Thyroid gland (tissue), 4 donors: ENCODE measurements at regions not wholly inside any gene's neighbourhood (a gene's known extent, or its start where the extent isn't known, plus 50 kb on each side); places are given as distances from the start of the nearest gene placed in this dataset.
"Not testable (repeated sequence)": the region's sequence is repeated elsewhere in the genome, so short reads cannot be mapped to it uniquely, and the experiment has no call there.

Source experiments
- DNase-seq, 2 donors: peaks; one replicate each; pipeline ENCODE4 v3.0.0-alpha.2; 2019
- H3K27ac ChIP-seq, 3 donors: fragments of 200-600 bp; sonication (generic); 1 replicate in 2 of 3; 2 replicates in 1 of 3; pipeline ENCODE4 v1.5.1; 2016 to 2019; ENCODE audit warnings: mild to moderate bottlenecking in 1 of 3, moderate library complexity in 1 of 3
- H3K27me3 ChIP-seq: fragments of 200-600 bp; sonication (generic); one replicate; pipeline ENCODE4 v1.5.1; 2019
- H3K36me3 ChIP-seq, 2 donors: fragments of 200-600 bp; sonication (generic); one replicate each; pipeline ENCODE4 v1.5.1; 2016 to 2019
- H3K4me1 ChIP-seq, 2 donors: fragments of 200-600 bp; sonication (generic); one replicate each; pipeline ENCODE4 v1.5.1; 2017 to 2019
- H3K4me3 ChIP-seq, 3 donors: fragments of 200-600 bp; sonication (generic); replicated peaks in 1 of 3; 1 replicate in 2 of 3; 2 replicates in 1 of 3; pipeline ENCODE4 v1.5.1; 2016; ENCODE audit warnings: mild to moderate bottlenecking in 1 of 3
- H3K9me3 ChIP-seq: fragments of 200-600 bp; sonication (generic); one replicate; pipeline ENCODE4 v1.5.1; 2017
- CTCF ChIP-seq, 6 experiments: fragments of 200-600 bp in 3 of 6; fragments of 450-650 bp in 3 of 6; sonication (generic) in 3 of 6; IDR thresholded peaks; one replicate each; pipeline ENCODE4 v1.5.1; 2016 to 2019; ENCODE audit warnings: antibody characterized with exemption in 6 of 6, mild to moderate bottlenecking in 2 of 6, inconsistent platforms in 1 of 6, moderate library complexity in 1 of 6
- POLR2A ChIP-seq, 2 donors: fragments of 450-650 bp; IDR thresholded peaks; one replicate each; pipeline ENCODE4 v1.6.1; 2017; ENCODE audit warnings: antibody characterized with exemption in 2 of 2, mild to moderate bottlenecking in 2 of 2, moderate library complexity in 1 of 2
- whole genome bisulfite sequencing, 2 donors: methylation state at CpG; one replicate each; pipeline ENCODE4 v1.1.5; 2017; 5-methylcytosine and 5-hydroxymethylcytosine counted together
- intact Hi-C: fragments of 100-400 bp; cut with DNase I; formaldehyde crosslinking; loops from one replicate; pipeline ENCODE4 v1.15.1; 2023

GRCh38 chr3:101972430-101973162 is 123.3 kb downstream of the NFKBIZ start:
- H3K27ac ChIP-seq = no peak overlapping the region
- no peaks in the 10 kb centered on the region for H3K27me3 ChIP-seq
- TF ChIP-seq CTCF (IDR thresholded peaks at IDR 0.05) = no peak
- TF ChIP-seq POLR2A (IDR thresholded peaks at IDR 0.05) = no peak
- DNase-seq = no peak
- WGBS, 2 donors = 83 to 84% methylated on average over 2 of the region's 2 CpGs
- H3K4me3 ChIP-seq = no peak overlapping the region
- H3K36me3 ChIP-seq = no peaks in the 10 kb centered on the region
- no peaks in the 10 kb centered on the region for H3K4me1 ChIP-seq
- H3K9me3 ChIP-seq = no peaks in the 10 kb centered on the region
- intact Hi-C loops = no loop called here

GRCh38 chr3:101973163-101973505 is 123.8 kb downstream of the NFKBIZ start:
- no peak for DNase-seq
- 90 to 95% methylated on average over 1 of the region's 1 CpG for WGBS, 2 donors

GRCh38 chr3:101975415-101975814 is 126.1 kb downstream of the NFKBIZ start:
- intact Hi-C loops, H3K4me3 ChIP-seq, H3K36me3 ChIP-seq, H3K9me3 ChIP-seq, H3K4me1 ChIP-seq, H3K27ac ChIP-seq, H3K27me3 ChIP-seq, DNase-seq: not testable (repeated sequence)
- WGBS, 2 donors = 96% methylated on average over 1 of the region's 1 CpG

More at GRCh38 chr3:101973163-101973505, 123.8 kb downstream of the NFKBIZ start:
- Histone ChIP-seq H3K27me3 (no peaks in the 10 kb centered on the region), H3K4me1 (no peaks in the 10 kb centered on the region), H3K9me3 (no peaks in the 10 kb centered on the region), H3K4me3 (no peak overlapping the region), H3K27ac (no peak overlapping the region), H3K36me3 (no peaks in the 10 kb centered on the region)
- intact Hi-C loops = no loop called here
- TF ChIP-seq CTCF (IDR thresholded peaks at IDR 0.05) = no peak
- no peak for TF ChIP-seq POLR2A (IDR thresholded peaks at IDR 0.05)

DNA sequence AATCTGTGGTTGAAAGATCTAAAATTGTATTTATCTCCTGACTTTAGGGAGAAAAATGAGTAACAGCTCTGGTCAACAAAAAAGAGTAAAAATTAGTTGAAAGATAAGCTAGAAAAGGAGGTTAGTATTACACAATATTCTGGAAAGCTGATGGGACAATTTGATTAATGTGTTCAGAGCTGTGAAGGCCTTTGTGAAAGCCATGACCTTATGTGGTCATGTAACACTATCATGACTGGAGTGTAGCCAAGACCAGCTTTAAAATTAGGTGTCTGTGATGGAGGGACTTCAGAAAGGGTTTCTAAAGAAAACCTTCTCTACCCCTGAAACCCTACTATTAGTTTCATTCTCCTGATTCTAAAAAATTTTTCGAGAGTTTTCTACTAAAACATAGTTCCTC is 127.2 kb downstream of the NFKBIZ start:
- no peaks in the 10 kb centered on the region for H3K9me3 ChIP-seq
- no peak overlapping the region for H3K4me3 ChIP-seq
- DNase-seq = no peak
- no peaks in the 10 kb centered on the region for H3K27me3 ChIP-seq
- no peak overlapping the region for H3K27ac ChIP-seq
- H3K36me3 ChIP-seq = no peaks in the 10 kb centered on the region
- intact Hi-C loops = no loop called here
- no peaks in the 10 kb centered on the region for H3K4me1 ChIP-seq
- TF ChIP-seq CTCF (IDR thresholded peaks at IDR 0.05) (no peak), POLR2A (IDR thresholded peaks at IDR 0.05) (no peak)
- 82 to 84% methylated on average over 1 of the region's 1 CpG for WGBS, 2 donors

DNA sequence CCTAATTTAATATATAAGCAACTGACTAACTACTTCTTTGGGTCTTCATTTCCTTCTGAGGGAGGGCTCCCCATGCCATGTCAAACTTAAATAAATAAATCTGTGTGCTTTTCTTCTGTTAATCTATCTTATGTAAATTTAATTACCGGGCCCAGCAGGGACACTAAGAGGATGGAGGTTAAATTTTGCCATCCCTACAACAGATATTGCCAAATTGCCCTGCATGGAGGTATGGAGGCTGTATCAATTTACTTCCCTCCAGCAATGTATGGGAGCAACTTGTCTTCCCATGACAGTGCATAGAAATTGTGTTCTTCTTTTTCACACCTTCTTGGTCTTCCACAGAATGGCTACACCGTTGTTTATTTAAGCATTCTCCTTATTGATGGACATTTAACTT is 129.0 kb downstream of the NFKBIZ start:
- intact Hi-C loops = no loop called here
- H3K27me3 ChIP-seq = no peaks in the 10 kb centered on the region
- no peak overlapping the region for H3K27ac ChIP-seq
- no peak overlapping the region for H3K4me3 ChIP-seq
- no peaks in the 10 kb centered on the region for H3K4me1 ChIP-seq
- H3K36me3 ChIP-seq = no peaks in the 10 kb centered on the region
- H3K9me3 ChIP-seq = no peaks in the 10 kb centered on the region
- DNase-seq = no peak
- TF ChIP-seq CTCF (IDR thresholded peaks at IDR 0.05) = no peak
- TF ChIP-seq POLR2A (IDR thresholded peaks at IDR 0.05) = no peak
- WGBS, 2 donors = 62 to 67% methylated on average over 2 of the region's 2 CpGs
